Ureter (tissue), 1 donor: ENCODE measurements at regions not wholly inside any gene's neighbourhood (a gene's known extent, or its start where the extent isn't known, plus 50 kb on each side); places are given as distances from the start of the nearest gene placed in this dataset.
"Not testable (repeated sequence)": the region's sequence is repeated elsewhere in the genome, so short reads cannot be mapped to it uniquely, and the experiment has no call there.

Experiments
- DNase-seq: peaks from one replicate; pipeline ENCODE4 v3.0.0-alpha.2; 2020; ENCODE audit warnings: low spot score
- donor health status: DM: yes; HTN: yes; CAD: no.

DNA sequence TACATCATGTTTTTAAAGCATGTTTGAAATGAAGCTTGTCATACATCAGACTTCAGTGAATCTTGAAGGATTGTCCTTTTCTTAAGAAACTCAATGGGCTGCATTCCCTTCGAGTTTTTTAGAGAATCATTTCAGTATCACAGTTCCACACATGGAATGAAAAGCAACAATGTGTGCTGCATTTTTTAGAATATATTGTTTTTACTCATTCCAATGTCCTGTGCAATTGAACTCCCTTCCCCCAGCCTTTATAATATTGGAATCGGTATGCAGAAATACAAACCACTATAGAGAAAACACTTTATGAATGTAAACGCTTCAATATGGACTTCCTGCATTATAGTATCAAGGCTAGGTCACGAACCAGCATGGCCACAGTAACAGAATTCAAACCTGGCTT, 634.4 kb downstream of the GATA3 start:
- no peak for DNase-seq

DNA sequence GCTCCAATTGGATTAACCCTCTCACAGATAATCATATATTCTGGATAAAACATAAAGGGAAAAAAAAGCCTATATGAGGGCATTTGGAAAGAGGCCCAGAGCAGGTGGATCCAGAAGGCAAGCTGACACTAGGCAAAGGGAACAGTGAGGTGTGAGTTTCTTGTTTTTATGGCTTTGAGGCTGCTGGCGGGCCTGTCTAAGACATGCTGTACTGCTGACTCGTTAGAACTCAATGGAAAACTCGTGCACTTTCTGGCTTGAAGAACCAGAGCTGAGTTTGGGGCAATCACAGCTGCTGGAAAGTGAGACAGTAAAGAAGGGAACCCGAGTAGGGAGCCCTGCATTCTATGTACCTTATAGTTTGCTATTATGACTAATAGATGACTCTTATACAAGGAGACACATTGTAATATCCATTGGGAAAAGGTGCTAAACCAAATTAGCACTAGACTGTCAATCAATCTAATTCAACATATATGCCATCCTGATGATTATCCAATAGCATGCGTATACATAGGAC, 637.1 kb downstream of the GATA3 start:
- DNase-seq: no peak

DNA sequence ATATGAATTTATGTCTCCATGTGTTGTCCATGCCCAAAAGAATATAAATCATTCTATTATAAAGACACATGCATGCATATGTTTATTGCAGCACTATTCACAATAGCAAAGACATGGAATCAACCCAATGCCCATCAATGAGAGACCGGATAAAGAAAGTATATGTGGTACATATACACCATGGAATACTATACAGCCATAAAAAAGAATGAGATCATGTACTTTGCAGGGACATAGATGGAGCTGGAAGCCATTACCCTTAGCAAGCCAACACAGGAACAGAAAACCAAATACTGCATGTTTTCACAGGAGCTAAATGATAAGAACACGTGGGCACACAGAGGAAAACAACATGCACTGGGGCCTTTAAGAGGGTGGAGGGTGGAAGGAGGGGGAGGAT, 639.1 kb downstream of the GATA3 start:
- not testable (repeated sequence) for DNase-seq

DNA sequence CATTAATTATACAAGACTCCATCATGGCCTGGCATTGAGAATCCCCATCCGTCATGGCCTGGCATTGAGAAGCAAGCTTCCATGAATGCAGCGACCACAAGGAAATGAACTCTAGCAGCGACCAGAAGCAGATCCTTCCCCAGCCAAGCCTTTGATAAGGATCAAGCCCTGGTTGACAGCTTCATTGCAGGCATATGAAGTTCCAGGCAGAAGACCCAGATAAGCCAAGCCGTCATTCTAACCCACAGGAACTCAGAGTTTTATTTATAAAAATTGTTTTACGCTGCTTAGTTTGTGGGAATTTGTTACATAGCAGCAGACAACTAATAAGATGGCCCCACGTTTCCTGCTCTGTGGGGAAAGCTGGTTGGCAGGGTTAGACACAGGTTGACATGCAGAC, 642.3 kb downstream of the GATA3 start:
- DNase-seq: no peak

DNA sequence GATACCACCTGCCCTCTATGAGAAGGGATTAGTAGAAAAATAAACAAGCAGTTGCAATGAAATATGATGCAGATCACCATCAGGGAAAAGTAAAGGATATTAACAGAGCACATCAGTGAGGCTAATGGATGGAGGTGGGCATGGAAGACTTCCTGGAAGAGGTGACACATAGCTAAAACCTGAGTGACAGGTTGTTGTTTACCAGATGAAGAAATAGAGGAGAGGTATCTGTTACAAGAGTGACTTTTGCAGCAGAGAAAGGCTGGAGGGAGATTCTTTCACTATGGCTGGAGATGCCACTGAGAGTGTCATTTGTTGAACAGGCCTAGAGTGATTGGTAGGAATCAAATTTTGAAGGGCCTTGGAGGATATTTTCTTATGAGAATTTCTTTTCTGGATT, 646.2 kb downstream of the GATA3 start:
- no peak for DNase-seq

DNA sequence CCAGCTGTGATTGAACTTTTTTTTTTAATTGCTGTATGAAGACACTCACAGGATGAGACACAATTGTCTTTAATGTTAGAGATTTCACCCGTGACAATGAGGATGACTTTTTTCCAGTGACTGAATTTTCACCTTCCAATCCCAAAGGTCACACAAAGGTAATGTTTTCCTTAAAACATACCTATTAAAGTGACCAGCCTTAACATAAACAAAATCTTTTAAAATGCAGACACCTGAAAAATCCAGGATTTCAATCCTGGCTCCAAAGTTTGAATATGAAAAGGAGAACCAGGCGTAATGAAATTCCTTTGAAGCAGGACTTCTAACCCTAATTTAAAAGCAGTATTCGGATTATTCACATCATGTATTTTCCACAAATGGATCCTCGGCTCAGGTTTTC, 647.7 kb downstream of the GATA3 start:
- no peak for DNase-seq

DNA sequence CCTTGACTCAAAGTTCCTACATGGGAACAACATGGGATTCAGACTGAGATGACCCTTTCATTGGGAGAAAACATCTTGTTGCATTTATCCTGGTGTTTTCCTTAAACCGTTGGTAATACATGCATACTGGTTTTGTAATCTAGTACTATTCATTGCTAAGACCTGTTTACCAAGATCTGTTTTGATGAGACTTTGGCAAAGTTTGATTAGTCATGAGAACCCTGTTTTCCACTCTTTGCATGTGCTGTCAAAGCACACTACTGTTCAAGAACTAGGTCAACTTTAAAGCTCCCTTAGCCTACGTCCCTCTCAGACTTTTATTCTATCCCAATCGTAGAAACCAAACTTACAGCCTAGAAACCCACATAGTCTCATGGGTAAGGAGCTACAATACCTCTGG, 650.9 kb downstream of the GATA3 start:
- DNase-seq: no peak

DNA sequence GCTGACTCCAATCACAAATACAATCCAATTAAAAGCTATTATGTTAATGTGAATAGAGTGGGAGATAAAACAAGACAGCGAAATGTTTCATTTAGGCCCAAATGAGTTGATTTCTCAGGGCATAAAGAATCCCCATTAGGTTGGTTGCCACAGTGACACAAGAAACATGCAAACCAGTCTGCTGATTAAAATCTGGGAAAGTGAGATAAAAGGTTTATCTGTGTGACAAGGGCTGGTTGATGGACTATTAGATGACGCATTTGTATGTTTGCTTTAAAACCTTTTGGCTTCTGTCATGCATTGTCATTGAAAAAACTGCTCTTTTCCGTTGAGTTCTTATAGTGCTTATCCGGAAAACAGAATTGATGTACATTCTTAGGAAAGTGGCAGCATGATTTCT, 658.2 kb downstream of the GATA3 start:
- DNase-seq: no peak

DNA sequence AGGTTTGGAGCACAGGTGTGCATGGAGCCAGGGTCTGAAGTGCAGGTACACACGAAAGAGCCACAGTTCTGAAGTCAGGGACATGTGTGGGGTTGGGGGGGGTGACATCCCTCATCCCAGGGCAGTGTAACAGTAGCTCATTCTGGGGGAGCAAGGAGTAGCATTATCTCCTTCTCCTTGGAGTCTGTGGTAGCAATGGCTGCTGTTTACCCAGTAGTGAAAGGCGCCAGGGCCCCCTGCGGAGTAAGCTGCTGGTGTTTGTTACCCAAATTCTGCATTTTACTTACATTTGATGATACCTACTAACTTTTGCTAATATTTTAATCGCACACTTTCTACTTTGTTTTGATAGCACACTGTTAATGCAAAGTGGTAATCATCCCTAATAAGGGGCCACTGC, 665.5 kb downstream of the GATA3 start:
- DNase-seq: no peak

DNA sequence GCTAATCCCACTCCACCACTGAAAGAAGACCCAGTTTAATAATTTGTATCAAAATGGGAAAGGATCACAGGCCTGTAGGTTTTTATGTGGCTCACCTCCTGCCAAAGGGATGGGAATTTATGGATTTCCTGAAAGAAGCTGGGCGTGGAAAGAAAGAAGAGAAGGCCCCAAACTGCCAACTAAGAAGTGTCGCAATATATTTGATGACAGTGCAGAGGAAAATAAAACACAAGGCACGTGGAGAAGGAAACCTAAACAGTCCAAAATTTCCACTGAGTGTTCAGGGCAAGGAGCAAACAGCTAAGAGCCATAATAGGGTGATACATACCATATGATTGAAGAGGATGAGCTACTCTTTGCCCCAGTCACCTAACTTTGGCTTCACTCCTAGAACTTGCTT, 667.2 kb downstream of the GATA3 start:
- no peak for DNase-seq

DNA sequence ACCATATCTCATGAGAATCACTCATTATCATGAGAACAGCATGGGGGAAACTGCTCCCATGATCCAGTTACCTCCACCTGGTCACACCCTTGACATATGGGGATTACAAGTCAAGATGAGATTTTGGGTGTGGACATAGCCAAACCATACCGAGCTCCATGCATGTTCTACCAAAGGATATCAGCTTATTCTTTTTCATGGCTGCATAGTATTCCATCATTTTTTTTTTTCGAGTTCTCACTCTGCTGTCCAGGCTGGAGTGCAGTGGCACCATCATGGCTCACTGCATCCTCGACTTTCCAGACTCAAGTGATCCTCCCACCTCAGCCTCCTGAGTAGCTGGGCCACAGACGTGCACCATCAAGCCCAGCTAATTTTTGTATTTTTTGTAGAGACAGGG, 668.3 kb downstream of the GATA3 start:
- no peak for DNase-seq

DNA sequence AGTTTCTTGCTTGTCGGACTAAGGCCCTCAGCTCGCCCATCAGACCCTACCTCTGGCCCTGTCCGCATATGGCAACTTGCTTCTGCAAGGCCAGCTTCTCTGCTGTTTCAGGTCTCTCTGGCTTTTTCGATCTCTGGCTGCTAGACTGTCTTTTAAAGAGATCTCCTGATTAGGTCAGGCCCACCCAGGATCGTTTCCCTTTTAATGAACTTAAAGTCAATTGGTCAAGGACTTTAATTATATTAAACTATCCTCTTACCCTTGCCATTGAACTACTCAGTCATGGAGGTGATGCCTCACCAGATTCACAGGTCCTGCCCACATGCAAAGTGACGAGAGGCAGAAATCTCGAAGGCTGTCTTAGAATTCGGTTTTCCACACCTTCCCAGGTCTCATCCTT, 670.9 kb downstream of the GATA3 start:
- no peak for DNase-seq

DNA sequence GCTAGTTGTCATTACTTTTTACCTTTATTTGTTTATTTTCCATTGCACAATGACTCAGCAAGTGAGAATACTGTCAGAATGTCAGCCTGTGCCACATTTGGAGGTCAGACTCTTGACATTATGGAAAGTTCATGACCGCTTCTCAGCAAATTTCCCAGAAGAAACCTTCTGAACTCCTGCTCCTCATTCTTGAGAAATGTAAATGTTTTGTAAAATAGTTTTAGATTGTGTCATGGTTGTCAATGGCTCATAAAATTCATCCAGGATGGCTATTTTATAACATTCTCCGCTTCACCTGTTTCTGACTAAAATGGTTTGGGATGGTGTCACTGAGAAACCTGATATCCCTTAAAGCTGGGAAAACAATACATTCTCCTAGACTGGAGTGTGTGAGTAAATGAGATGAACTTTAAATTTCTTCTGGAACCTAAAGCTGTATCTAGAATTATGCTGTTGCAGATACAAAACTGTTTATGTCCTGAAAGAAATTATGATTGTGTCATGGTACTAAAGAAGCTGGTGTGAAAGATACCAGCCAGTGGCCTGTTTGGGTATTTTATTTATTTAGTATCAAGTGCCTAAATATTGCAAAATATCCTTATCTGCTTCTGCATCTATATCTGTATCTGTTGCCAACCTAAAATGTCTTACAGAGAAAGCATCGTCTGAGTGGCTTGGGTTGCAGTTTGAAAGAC, 671.7 kb downstream of the GATA3 start:
- no peak for DNase-seq

DNA sequence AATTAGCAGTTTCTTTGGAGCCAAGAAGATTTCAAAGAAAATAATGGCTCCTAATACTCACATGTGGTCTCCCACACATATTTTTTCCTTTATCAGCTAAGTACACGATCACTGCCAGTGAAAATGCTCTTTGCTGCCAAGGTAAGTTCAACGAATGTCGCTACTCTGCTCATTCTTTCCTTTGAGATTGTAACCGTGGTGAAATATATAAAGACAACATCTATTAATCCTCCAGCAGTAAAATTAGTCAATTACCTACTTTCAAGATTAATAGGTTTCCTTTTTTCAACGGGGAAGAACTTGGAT, 672.2 kb downstream of the GATA3 start:
- DNase-seq: no peak

DNA sequence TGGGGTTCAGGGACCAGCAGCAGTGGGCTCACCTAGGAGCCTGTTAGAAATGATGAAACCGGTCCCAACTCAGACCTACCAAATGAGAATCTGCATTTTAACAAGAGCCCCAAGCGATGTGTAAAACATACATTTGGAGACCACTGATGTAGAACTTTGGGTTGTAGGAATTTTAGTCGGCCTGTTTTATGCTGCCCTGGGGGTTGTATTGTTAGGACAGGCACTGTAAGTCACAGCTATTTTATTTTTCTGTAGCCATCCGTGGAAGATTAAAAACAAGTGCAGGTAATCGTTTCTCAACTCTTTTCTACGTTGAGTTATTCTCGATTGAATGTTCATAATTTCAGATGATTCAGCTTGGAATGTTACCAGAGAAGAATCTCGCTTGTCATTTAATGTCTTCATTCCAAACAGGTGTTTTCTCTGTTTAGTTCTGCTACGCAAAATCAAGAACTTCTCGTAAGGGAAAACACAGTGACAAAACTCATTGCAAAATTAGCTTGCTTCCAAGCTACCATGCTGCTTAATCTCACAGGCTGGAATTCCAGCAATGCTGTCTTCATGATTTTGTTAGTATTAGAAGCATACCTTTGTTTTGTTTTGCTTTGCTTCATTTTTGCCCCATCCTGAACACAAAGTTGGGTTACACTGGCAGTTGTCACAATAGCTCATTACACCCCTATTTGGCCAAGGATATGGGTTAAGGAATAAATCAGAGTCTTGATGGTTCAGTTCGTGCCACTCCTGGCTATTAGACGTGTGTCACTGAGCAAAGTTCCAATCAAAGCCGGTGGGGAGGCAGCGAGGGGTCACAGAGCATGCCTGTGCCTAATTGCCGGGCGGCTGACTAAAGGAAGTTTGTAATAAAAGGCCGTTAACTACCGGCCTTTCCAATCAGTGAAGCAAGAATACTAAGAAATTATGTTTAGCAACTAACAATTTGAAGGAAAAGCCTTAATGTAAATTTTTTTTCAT, 676.9 kb downstream of the GATA3 start:
- DNase-seq: no peak

DNA sequence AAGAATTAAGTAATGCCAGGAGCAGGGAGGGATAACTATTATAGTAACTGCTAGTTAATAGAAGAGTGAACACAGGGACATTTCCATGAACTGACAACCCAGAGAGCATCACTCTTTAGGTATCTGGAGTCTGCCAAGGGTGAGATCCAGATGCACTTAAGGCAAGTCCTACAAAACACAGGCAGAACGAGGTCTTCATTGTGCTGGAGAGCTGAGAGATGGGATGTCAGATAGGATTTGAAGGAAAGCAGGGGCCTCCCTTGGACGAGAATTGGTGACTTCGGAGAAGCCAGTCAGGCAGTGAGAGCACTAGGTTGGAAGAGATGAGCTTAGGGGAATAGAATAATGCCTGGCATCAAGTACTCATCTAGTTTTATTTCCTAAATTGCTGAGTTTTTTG, 684.5 kb downstream of the GATA3 start:
- no peak for DNase-seq

DNA sequence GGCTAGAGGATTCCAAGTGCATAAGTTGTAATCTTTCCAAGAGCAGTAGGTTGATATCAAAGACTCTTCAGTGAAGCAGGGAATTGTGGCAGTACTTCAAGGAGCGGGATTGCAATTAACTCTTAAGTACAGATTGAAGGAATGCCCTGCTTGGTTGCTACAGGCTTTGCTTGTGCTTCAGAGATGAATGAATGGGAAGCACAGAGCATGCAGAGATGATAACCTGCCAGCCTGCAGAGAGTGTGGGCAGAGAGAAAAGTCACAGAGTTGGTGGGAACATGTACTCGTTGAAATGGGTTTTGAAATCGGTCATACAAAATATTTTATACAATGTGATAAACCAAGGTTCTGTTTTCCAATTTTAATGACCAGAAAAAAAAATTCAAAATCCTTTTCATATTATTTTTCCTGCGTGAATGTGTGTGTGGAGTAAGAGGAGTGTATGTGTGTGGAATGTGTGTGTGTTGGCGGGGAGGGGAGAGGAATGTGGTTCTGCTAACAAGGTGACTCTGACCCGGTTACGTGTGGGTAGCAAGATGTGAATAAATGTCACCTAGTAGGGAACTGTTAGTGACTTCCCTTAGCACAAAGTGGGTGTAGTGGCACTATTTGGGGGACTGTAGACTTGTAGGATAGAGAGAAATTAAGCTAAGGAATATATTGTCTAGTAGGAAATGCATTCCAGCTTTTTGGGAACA, 697.8 kb downstream of the GATA3 start:
- no peak for DNase-seq

DNA sequence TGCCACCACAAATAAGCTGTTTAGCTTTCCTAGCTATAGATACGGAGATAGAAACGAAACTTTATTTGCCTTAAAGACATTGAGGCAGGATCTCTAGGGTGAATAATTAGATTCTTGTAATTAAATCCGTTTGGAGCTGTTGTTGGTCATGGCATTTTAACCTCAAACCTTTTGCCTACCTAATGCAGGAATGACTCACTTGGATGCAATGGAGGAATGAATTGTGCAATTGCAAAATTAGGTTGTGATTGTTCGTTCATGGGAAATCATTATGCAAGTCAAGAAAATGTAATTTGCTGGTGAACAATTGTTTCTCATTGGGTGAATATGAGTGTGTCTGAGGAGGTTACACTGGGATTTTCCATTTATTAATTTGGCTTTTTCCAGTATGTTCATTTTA, 703.5 kb downstream of the GATA3 start:
- no peak for DNase-seq

DNA sequence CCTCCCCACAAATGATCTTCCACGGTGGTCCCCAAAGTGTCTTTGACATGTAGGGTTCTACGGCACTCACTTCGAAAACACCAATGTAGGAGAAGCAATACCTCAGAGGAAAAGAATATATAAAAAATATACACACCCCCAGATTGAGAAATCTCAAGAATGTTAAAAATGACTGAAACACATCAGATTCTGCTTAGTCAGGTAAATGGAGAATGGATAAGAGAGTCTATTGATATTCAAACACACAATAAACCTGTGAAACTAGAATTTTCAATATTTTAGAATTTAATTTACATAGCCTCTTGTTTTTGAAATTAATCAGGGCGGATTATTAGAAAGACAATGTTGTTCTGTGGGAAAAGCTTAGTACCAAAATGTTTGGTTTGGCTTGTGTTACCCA, 712.4 kb downstream of the GATA3 start:
- DNase-seq: no peak

DNA sequence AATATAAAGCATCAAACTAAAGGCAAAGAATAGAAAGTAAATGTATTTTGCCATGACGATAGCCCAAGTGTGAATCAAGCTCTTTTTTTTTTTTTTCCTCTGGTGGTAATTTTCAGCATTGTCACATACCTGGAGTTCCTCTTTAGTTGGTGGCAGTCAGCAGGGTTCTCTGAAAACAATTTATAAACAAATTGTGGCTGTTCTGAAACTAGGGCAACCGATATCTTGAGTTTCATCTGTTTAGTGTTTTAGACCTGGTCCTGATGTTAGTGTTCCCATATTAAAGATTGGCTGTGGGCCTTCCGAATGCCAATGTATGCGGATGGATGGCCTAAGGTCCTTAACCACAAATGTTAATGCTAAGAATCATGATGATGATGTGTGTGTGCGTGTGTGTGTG, 713.1 kb downstream of the GATA3 start:
- DNase-seq: no peak

DNA sequence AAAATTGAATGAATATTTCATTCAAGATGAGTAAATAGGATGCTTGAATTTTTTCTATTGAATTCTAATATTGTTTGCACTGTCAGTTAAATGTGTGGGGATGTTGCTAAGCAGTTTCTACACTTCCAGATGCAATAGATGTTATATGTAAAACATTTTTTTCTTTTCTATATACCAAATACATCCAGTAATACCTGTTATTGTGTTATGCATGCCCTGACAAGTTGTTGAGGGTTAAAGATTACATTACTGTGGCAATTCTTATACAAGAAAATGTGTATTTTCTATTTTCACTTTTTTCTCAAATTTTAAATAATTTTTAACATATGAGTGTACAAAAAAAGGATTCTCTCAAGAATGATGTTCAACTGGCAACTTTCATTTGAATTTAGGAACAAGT, 713.9 kb downstream of the GATA3 start:
- DNase-seq: no peak

DNA sequence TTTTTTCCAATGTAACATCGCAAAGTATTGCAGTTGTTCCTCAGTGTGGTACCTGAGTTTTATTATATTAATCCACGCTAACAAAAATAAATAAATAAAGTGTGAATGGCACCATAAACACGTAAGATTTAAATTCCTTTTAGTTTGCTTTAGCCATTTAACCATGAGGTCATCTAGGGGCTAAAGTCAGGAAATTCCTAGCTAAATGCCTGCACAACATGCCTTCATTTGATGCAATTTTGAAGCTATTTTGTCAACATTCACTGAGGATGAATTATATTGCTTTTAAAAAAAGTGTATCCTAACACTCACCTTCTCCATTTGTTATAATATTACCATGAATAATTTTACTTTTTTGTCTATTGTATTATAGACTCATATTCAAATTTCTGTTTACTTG, 714.4 kb downstream of the GATA3 start:
- DNase-seq: no peak
